Pulmonary artery endothelial cell (primary cell): ENCODE measurements at regions not wholly inside any gene's neighbourhood (a gene's known extent, or its start where the extent isn't known, plus 50 kb on each side); places are given as distances from the start of the nearest gene placed in this dataset.
"Not testable (repeated sequence)": the region's sequence is repeated elsewhere in the genome, so short reads cannot be mapped to it uniquely, and the experiment has no call there.

ENCODE experiments used
- DNase-seq: peaks from one replicate; pipeline ENCODE4 v3.0.0-alpha.2; 2011; ENCODE audit warnings: low read depth, low spot score

- DNase-seq: no peak
Measured at GRCh38 chr3:6416049-6416661, 444.8 kb upstream of the GRM7 start.

DNA sequence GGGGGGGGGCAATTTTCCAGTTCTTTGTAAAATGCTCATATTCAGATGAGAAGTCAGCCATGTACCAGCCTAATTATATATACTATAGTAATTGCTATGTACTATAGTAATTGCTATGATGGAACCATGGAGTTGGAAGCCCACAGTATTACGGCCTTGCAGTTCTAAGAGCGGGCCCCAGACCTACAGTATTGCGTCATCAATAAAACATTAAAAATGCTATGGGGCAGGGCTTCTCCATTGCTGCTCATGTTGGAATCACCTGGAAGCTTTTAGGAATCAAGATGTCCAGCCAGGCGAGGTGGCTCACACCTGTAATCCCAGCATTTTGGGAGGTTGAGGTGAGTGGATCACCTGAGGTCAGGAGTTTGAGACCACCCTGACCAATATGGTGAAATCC is 443.7 kb upstream of the GRM7 start:
- DNase-seq: no peak

DNA sequence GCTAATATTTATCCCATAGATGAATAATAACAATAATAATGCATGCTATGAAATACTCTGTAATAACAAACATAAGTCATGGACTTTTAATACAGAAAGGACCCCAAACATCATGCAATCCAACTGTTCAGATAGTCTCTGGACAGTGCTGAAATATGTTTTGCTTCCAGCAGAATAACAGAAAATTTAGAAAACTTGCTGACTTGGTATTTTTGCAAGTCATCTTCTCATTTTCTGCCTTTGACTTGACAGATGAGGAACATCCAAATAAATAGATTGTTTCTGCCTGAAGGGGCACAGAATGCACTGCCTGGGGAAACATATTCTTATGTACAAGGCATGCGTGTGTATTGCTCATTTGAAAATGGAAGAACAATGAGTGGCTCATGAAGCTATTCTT is 442.4 kb upstream of the GRM7 start:
- no peak for DNase-seq

GRCh38 chr3:6421666-6422445 is 439.1 kb upstream of the GRM7 start:
- DNase-seq: no peak

- no peak for DNase-seq
Measured at GRCh38 chr3:6425289-6425820, 435.6 kb upstream of the GRM7 start.

- DNase-seq: not testable (repeated sequence)
Measured at GRCh38 chr3:6428276-6428675, 432.6 kb upstream of the GRM7 start.

DNA sequence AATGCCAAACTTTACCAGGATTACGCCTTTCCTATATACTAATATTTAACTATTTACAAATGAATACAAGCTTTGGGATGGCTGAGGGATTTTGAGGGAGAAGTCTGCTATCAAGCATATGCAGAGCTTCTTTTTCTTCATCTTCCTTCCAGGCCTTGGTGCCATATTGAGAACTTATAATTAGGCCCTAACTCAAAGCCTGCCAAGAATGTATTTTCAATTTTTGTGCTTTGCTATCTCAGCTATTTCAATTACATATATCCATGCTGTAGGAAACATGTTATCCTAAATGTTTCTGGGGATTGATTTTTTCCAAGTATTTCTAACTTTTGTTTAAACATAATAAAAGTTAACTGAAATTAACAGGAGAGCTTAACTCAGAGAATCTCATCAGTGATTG is 425.0 kb upstream of the GRM7 start:
- DNase-seq: no peak

GRCh38 chr3:6437631-6438030 is 423.3 kb upstream of the GRM7 start:
- no peak for DNase-seq

DNA sequence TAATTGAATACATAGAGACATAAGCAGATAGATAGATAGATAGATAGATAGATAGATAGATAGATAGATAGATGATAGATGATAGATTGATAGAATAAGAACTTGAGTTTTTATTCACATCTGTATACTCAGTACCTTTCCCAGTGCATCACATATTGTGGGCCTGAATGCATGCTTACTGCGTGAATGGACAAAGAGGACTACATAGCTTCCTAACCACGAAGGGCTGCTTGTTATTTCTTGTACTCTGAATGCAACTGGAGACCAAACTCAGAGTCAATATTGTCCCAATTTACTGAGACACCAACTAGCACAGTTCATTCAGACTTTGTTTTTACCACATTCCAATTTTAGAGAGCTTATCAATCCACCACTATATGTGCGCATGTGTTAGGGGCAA is 422.9 kb upstream of the GRM7 start:
- DNase-seq: no peak

- no peak for DNase-seq
Measured at GRCh38 chr3:6439226-6439625, 421.7 kb upstream of the GRM7 start.

- no peak for DNase-seq
Measured at GRCh38 chr3:6439824-6440223, 421.1 kb upstream of the GRM7 start.

GRCh38 chr3:6444888-6445658 is 415.8 kb upstream of the GRM7 start:
- DNase-seq: no peak

DNA sequence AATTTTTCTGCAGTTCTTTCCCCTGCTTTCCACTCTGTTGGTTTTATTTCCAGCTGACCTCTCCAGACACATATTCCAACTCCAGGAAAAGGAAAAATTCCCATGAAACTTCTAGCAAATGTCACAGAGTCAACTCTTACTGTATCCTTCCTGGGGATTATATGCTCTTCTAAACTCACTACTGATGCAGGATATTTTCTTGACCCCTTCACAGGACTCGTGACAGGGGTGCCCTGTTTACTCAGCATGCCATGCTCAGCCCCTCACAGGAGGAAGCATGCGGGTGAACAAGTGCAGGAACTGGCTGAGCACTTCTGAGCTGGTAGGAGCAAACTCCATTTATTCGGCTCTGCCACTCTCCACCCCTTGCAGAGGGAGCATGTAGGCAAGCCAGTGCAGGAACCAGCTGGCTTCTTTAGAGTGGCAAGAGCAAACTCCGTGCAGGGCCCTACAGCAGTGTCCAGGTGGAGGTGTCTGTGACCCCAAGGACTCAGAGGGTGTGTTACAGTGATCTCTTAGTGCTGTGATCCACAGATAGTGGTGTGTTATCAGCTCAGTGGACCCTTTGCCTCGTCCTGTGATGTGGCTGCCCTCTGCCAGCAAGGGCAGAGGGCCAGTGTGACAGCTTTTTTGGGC is 413.6 kb upstream of the GRM7 start:
- peak; percentile 43 for DNase-seq

GRCh38 chr3:6448011-6448410 is 412.9 kb upstream of the GRM7 start:
- no peak for DNase-seq

DNA sequence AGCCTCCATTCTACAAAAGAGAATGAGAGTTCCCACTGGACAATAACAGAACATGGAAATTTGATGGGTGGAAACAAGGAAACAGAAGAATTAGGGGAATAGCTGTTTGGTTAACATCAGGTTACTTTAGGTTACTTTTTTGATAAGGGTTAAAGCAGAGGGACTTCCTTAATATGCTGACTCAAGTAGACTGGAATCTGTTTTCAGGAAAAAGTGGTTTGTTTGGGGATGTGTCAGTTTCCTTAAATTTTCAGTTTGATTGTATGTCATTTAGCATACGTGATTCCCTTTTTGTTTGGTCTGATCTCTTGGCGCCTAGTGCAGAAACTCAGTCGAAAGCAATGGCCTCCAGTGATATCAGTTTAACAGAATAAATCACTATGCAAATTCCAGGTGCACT is 411.8 kb upstream of the GRM7 start:
- DNase-seq: peak; percentile 81

GRCh38 chr3:6452974-6453373 is 407.9 kb upstream of the GRM7 start:
- DNase-seq: no peak

DNA sequence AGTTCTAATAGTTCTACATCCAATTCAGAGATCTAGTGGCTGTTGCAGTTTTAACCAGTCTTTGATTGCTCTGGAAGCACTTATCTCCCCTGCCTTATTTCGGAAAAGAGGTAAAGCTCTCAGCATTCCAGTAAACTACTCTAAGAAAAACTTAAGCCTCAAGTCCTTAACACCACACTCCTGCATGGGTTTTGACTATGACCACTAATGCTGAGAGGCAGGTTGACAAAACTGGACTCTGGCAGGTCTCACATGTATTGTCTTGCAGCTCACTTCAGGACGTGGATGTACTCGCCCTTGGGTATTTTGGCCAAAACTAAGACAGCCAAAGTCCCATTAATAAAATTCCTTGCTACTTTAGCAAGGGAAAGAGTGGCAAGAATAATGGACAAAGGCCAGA is 405.9 kb upstream of the GRM7 start:
- DNase-seq: no peak

DNA sequence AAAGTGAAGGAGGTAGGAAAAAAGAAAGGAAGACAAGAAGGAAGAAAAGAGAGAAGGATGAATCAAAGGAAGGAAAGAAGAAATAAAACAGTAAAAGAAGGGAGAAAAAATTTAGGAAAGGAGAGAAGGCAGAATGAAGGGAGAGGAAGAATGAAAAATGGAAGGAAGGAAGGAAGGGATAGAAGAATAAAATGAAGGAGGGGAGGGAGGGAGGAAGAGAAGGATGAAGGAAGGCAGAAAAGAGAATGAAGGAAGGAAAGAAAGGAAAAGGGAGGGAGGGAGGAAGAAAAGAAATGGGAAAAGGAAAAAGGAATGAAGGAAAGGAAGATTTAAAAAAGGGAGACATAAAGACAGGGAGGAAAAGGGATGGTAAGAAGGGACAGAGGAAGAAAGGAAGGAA is 393.7 kb upstream of the GRM7 start:
- no peak for DNase-seq

DNA sequence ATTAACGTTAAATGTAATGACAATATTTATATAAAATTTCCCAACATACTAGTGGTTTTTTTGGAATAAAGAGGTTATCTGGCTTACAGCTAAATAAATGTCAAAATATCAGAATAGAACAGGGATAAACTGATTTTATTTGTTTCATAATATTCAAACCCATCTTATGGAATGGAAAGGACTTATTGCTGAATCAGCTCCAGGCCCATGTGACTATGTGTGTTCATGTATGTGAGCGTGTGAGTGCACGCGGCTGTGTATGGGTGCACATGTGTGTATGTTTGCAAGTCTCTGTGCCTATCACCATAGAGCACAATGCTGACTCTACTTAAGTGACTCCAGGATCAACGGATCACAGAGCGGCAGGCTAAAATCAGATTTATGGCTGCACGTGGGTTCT is 392.3 kb upstream of the GRM7 start:
- no peak for DNase-seq

DNA sequence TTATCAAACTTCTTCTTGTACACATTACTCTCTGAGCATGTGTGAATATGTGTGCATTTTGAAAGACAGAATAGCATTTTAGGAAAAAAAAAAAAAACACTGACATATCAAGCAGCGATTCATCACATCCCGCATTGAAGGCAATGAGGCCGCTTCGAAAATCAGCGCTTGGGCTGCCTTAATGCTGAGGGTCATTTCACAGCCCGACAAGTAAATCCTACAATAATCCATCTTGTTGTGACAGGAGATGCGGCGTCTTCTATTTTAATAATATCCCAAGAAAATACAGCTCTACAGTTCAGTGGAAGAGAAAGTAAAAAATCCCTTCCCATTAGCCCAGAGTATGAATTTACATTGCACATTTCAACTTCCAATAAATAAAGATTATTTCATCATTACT is 389.2 kb upstream of the GRM7 start:
- DNase-seq: no peak

DNA sequence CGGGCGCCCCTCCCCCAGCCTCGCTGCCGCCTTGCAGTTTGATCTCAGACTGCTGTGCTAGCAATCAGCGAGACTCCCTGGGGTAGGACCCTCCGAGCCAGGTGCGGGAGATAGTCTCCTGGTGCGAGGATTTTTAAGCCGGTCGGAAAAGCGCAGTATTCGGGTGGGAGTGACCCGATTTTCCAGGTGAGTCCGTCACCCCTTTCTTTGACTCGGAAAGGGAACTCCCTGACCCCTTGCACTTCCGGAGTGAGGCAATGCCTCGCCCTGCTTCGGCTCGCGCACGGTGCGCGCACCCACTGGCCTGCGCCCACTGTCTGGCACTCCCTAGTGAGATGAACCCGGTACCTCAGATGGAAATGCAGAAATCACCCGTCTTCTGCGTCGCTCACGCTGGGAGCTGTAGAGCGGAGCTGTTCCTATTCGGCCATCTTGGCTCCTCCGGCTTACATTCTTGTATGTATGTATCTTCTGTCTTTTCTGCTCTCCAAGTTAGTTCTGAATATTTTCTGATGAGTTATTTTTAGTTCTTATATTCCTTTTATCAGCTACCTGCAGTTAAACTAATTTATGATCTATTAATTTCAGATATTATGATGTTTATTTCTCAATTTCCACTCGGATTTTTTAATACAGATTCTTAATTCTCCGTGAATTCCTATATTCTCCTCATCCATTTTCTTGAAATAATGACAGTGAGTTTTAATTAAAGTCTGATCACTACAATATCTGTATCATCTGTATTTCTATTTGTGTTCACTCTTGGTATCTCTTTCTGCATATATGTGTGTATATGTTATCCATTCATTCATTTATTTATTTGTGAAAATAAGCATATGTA is 370.2 kb upstream of the GRM7 start:
- not testable (repeated sequence) for DNase-seq
